ENCODE measurements at regions not wholly inside any gene's neighbourhood (a gene's known extent, or its start where the extent isn't known, plus 50 kb on each side); places are given as distances from the start of the nearest gene placed in this dataset.

GRCh38 chrX:137847376-137847775, 281.4 kb downstream of the ZIC3 start:
- TF ChIP-seq, protein P1, sequence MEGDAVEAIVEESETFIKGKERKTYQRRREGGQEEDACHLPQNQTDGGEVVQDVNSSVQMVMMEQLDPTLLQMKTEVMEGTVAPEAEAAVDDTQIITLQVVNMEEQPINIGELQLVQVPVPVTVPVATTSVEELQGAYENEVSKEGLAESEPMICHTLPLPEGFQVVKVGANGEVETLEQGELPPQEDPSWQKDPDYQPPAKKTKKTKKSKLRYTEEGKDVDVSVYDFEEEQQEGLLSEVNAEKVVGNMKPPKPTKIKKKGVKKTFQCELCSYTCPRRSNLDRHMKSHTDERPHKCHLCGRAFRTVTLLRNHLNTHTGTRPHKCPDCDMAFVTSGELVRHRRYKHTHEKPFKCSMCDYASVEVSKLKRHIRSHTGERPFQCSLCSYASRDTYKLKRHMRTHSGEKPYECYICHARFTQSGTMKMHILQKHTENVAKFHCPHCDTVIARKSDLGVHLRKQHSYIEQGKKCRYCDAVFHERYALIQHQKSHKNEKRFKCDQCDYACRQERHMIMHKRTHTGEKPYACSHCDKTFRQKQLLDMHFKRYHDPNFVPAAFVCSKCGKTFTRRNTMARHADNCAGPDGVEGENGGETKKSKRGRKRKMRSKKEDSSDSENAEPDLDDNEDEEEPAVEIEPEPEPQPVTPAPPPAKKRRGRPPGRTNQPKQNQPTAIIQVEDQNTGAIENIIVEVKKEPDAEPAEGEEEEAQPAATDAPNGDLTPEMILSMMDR (IDR thresholded peaks at IDR 0.05): no peak
- no peak for TF ChIP-seq POLR2AphosphoS5 (IDR thresholded peaks at IDR 0.05)

Measured in prostate gland (tissue), 2 donors.